HCT116 (cell line): ENCODE measurements at regions not wholly inside any gene's neighbourhood (a gene's known extent, or its start where the extent isn't known, plus 50 kb on each side); places are given as distances from the start of the nearest gene placed in this dataset.

Experiments used
- ELF1 ChIP-seq: IDR thresholded peaks from 2 replicates; pipeline ENCODE4 v1.6.1; 2012; ENCODE audit warnings: low read depth, borderline replicate concordance
- POLR2A ChIP-seq: IDR thresholded peaks from 2 replicates; pipeline ENCODE4 v1.7.0; 2011; ENCODE audit warnings: borderline replicate concordance; ENCODE audit not compliant: insufficient read depth, insufficient read length; ENCODE audit errors: extremely low read depth
- TF ChIP-seq, protein P1 (sequence below), 3 experiments: fragments of 200-600 bp in 1 of 3; sonication (generic) in 1 of 3; IDR thresholded peaks in 2 of 3; conservative IDR thresholded peaks in 1 of 3; 2 replicates each; pipeline ENCODE4 v1.5.1; 2012 to 2017; ENCODE audit warnings: low read depth in 2 of 3, low read length in 2 of 3, antibody characterized with exemption in 1 of 3, borderline replicate concordance in 1 of 3, control low read depth in 1 of 3, mild to moderate bottlenecking in 1 of 3, mixed read lengths in 1 of 3, mixed run types in 1 of 3, moderate library complexity in 1 of 3; ENCODE audit not compliant: insufficient read depth in 1 of 3

DNA sequence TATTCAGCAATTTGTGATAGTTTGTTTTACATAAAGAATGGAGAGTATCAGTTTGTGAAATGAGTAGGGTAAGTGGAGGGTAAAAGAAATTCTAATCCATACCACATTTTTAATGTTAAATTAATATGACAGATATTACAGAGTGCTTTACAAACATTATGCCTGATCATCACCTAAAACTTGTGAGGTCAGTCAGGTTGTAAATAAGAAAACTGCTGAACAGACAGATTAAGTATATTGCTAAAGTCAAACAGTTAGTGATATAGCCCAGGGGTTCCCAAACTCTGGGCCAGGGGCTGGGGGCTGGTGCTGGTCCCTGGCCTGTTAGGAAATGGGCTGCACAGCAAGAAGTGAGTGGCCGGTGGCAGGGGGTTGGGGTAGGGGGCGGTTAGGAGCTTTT is 273.6 kb downstream of the TRAM1L1 start:
- TF ChIP-seq, protein P1, sequence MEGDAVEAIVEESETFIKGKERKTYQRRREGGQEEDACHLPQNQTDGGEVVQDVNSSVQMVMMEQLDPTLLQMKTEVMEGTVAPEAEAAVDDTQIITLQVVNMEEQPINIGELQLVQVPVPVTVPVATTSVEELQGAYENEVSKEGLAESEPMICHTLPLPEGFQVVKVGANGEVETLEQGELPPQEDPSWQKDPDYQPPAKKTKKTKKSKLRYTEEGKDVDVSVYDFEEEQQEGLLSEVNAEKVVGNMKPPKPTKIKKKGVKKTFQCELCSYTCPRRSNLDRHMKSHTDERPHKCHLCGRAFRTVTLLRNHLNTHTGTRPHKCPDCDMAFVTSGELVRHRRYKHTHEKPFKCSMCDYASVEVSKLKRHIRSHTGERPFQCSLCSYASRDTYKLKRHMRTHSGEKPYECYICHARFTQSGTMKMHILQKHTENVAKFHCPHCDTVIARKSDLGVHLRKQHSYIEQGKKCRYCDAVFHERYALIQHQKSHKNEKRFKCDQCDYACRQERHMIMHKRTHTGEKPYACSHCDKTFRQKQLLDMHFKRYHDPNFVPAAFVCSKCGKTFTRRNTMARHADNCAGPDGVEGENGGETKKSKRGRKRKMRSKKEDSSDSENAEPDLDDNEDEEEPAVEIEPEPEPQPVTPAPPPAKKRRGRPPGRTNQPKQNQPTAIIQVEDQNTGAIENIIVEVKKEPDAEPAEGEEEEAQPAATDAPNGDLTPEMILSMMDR (IDR thresholded peaks at IDR 0.05 in 2 of 3, conservative IDR thresholded peaks at IDR 0.05 in 1 of 3; ENCODE audit: borderline replicate concordance in 1 of 3, insufficient read depth in 1 of 3, low read depth in 2 of 3, low read length in 2 of 3) = no peak
- no peak for TF ChIP-seq ELF1
- no peak for TF ChIP-seq POLR2A
